GM21529 (cell line): ENCODE measurements at regions not wholly inside any gene's neighbourhood (a gene's known extent, or its start where the extent isn't known, plus 50 kb on each side); places are given as distances from the start of the nearest gene placed in this dataset.

Experiments used
- ATAC-seq: cut with Tn5 transposase; IDR thresholded peaks from one replicate; pipeline ENCODE4 v1.9.1; 2021; ENCODE audit not compliant: unreplicated experiment

- ATAC-seq: no peak
Measured at GRCh38 chr2:8564475-8564874, 117.4 kb upstream of the ID2 start.

- ATAC-seq: no peak
Measured at GRCh38 chr2:8565399-8566154, 116.3 kb upstream of the ID2 start.

DNA sequence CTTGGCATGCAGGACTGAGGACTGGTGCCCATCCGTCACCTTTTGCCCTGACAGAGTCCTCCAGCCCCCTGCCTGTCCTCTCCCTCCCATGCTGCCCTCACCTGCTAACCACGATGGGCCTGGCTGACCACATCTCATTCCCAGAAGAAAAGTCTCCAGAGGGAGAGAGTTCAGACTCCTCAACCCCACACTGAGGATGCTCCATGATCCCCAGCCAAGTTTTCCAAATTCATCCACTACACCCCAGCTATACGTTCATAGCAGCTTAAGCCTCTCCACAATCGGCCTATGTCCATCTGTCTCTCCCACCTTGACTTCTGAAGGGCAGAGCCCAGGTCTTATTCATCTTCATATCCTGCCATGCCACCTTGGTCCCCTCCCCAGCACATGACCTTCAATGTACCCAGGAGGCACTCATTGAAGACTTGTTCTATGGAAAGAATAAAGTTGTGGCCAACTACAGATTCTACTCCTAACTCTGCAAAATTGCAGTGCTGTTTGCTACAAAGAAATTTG lies 115.6 kb upstream of the ID2 start:
- ATAC-seq: no peak

DNA sequence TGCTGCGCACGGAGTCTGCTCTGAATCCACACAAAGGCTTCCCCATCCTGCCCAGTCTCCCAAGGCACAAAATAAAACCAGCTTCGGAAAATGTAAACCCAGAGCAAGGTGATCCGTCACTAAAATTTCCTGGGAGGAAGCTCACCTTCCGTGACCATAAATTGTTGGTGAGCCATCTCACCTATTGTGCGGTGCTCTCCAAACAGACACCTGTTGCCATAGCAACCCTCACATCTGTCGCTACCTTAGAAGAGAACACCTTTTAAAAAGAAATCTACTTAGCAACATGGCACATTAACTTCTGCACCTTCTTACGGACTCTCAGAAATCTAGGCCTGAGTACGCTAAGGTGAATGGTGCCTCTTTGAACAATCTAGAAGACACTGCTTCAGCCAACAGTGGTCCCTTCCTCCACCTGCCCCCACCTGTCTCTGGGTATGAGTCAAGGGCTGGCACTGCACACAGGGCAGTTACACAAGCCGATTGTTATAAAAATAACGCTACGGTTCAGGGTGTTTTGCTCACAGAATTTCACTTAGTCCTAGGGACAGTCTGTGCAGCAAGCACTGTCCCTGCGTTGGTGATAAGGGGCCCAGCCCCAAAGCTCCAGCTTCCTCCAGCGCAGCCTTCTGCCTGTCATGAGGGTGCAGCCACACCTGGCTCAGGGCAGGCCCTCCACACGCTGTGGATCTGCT lies 114.9 kb upstream of the ID2 start:
- no peak for ATAC-seq

DNA sequence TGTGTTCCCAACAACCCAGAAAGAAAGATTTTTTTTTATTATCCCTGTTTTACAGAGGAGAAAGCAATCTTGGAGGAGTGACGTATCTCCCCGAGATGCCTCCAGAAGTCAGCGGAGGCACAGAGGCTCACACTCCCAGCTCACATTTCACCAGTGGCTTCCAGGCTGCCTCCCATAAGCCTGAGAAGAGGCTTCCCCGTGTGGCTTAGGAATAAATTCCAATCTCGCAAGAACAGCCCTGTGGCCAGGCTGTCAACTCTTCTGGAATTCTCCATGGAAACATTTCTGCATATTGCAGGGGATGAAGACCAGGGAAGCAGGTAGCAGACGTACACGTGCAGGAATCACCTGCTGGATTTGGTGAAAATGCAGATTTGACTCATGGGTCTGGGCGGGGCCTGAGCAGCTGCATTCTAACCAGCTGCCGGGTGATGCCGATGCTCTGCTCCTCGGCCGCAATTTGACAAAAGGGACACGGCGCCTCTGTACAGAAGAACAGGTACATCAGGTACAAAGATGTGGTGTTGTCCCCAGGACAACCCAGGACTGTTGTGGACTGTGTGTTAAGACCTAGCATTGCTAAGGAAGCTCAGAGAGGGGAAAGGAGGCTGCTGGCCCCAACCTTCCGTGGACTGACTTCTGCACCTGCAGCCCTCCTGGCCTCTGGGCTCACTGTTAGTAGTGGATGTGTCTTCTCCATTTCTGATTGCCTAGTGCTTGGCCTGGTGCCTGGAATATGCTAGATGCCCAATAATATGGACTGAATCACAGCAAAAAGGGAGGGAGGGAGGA lies 114.2 kb upstream of the ID2 start:
- no peak for ATAC-seq

DNA sequence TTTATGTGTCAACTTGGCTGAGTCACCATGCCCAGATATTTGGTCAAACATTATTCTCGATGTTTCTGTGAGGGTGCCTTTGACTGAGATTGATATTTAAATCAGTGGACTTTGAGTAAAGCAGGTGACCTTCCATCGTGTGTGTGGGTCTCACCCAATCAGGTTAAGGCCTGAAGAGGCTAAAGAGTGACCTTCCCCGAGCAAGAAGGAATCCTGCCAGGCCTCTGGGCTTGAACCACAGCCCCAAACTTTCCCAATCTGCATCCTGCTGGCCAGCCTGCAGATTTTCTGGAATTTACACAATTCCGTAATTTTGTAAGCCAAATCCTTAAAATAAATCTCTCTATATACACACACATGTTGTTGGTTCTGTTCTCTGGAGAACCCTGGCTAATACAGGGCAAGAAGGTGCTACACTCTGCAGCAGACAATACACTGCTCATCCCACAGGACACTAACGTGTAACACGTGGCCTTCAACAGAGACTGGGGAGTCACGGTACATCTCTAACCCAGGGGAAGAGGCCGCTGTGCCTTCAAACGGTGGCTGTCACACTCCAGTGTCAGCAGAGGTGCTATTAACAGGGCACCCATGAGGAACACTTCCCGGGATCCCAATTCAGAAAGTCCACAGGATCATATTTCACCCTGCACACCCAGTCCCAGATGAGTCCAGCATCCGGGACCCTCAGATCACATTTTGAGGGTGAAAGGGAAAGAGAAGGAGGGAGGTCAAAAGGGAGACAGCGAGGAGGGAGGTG lies 113.1 kb upstream of the ID2 start:
- no peak for ATAC-seq

- no peak for ATAC-seq
Measured at GRCh38 chr2:8569332-8569930, 112.4 kb upstream of the ID2 start.

DNA sequence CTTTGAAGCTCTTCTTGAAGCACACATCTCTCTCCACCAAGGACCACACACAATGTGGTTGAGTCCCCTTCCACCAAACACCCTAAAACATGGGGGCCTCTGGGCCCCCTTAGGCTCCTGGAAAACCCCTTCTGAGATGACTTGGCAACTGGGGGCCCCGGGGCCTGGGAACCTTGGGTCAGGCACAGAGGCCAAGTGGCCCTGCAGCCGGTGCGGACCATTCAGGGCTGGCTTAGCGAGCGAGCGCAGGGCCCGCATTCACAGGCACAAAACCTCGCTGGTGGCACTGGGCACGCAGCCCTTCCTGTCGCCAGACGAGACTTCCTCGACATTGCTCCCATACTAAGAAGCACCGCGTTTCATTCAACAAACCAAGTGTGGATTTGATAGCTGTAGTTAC lies 111.2 kb upstream of the ID2 start:
- no peak for ATAC-seq

DNA sequence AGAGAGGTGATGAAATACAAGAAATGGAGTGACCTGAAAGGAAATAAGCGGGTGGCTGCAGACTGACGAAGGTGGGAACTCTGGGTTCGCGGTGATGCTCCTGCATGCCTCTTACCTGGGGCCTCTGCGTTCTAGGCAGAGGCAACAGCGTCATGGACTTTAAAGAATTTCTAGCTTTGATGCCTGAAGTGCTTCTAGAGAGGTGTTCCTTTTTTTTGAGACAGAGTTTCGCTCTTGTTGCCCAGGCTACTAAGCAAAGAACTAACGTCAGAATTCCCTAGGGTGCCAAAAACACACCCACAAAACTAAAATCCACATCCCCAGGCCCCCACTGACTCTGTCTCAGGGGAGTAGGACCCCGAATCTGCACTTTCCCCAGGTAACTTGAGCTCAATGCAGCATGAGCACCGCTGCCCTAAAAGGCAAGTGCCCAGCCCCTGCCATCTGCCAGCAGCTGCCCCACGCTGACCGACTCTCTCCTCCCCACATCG lies 110.5 kb upstream of the ID2 start:
- no peak for ATAC-seq

GRCh38 chr2:8571792-8572499 lies 109.9 kb upstream of the ID2 start:
- no peak for ATAC-seq

- no peak for ATAC-seq
Measured at GRCh38 chr2:8572712-8573233, 109.1 kb upstream of the ID2 start.

DNA sequence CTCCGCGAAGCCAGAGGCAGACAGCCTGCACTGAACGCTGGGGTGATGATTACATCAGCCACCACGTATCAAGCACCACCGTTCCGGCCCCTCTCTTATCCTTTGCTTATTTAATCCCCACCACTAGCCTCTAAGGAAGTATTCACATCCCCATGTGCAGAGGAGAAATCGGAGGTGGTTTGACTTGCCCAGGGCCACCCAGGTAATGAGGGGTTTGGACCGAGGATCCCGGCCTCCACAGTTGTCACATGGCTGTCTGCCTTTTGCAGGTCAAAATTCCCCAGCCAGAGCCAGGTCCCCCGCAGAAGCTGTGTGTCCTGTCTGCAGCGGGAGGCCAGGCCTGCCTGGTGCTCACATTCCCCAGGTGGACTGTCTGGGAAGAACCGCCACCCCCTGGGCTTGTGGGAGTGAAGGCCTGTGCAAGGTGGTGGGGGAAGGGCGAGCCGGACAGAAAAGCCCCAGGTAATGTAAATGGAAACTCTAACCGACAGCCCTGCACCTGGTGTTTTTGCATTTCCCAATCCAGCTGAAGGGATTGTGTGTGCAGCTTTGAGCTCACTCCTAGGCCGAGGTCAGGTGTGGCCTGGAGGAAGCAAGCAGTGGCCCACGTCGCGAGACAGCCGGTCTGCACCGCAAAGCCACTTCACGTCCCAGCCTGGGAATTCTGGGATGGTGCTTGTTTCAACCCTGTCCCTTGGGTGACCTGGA lies 108.5 kb upstream of the ID2 start:
- no peak for ATAC-seq

GRCh38 chr2:8573942-8574195 lies 108.0 kb upstream of the ID2 start:
- no peak for ATAC-seq

GRCh38 chr2:8574196-8575037 lies 107.4 kb upstream of the ID2 start:
- ATAC-seq: peak; percentile 71

DNA sequence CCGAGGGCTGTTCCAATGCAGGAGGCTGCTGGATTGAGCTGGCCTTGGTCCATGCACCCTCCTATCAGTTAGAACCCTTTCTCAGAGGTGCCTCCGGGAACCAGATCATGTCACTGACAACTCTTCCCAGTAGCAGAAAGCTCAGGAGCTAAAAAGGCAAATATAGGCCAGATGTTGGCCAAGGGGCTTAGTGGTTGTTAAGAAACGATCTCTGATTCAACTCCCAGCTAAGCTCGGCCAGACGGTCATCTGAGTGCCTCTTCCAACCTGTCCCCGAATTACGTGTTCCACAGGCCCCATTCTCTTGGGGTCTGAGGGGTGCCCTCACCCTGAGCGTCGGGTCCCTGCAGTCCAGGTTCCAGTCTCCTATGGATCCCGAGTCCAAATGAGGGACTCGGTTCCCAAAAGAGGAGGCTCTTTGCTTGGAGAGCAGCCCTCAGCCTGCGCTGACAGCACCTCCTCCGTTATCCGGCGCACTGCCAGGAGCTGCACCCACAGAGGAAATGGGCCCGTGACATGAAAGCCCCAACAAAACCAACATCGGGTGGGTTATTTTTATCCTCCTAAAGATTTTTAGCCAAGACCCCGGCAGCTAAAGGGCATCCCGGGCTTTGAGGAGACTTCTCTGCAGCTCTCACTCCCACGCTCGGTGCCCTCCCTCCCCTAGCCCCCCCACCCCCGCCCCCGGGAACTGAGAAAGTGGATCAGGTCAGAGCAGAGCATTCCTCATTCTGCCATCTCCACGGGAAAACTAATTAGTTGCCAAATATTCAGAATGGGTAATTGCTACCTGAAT lies 106.6 kb upstream of the ID2 start:
- ATAC-seq: peak; percentile 31

DNA sequence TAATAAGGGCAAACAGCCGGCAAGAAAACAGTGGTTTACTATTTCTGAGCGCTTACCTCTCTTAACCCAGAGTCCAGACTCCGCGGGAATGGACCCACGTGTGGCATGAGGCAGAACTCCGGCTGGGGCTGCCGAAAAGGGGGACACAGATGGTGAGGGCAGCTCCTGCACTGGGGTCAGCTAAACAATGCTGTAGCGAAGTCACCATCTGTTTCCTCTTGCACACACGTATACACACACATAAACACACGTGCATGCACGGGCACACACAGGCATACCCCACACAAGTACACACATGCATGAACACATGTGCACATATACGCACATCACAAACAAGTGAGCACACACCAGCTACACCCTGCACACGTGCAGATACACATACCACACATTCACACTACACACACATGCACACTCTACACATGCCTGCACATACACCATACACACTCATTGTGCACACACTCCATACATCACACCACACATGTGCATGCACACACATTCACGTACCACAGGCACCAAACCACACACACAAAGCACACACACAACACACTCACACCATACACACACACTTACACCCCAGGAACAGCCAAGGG lies 105.9 kb upstream of the ID2 start:
- no peak for ATAC-seq

DNA sequence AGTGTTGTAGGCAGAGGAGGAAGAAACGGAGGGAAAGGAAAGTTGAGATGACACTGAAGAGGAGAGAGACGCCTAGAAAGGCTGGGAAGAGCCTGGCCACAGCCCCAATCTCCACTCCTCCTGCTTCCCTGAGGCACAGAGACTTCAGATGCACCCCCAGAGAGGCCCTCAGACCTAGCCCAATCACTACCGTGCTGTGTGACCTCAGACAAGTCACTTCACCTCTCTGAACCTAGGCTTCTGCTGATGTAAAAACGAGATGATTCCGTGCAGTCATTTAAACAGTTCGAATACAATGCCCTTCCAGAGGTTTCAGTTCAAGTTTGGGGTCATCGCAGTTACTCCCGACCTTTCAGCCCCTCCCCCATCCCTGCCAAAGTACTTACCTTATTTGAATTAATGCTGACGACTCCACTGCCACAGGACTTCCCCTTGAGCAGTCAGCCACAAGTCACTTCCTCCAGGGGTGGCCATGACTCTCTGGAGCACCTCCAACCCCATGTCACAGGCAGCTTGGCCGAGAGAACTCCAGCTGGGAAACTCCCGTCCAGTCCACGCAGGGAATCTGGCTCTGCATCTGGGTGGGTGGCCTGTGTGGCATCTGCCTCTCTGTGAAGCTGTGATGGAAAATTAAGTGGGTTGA lies 105.2 kb upstream of the ID2 start:
- peak; percentile 34 for ATAC-seq
